CD14-positive monocyte (primary cell): ENCODE measurements at regions not wholly inside any gene's neighbourhood (a gene's known extent, or its start where the extent isn't known, plus 50 kb on each side); places are given as distances from the start of the nearest gene placed in this dataset.

Experiments used
- DNase-seq, 3 donors: peaks; one replicate each; pipeline ENCODE4 v3.0.0-alpha.2; 2011 to 2022
- H2AFZ ChIP-seq: 2 replicates; pipeline ENCODE4 v1.6.0; 2012; ENCODE audit warnings: mild to moderate bottlenecking, low read depth, low read length, inconsistent platforms; ENCODE audit not compliant: insufficient read depth, poor library complexity, severe bottlenecking
- H3K27ac ChIP-seq, 2 donors: 1 replicate in 1 of 2; 2 replicates in 1 of 2; pipeline ENCODE4 v1.5.1; 2012 to 2013; ENCODE audit warnings: low read length in 2 of 2, control low read depth in 1 of 2, inconsistent platforms in 1 of 2, low read depth in 1 of 2, mild to moderate bottlenecking in 1 of 2
- H3K27me3 ChIP-seq, 2 donors: one replicate each; pipeline versions ENCODE4 v1.6.0 to v1.6.1; 2011 to 2013; ENCODE audit warnings: low read length in 2 of 2; ENCODE audit not compliant: control insufficient read depth in 2 of 2, insufficient read depth in 2 of 2
- H3K36me3 ChIP-seq, 2 donors: replicated peaks in 1 of 2; 1 replicate in 1 of 2; 2 replicates in 1 of 2; pipeline versions ENCODE4 v1.5.1 to v1.6.1; 2012 to 2013; ENCODE audit warnings: low read length in 2 of 2, control low read depth in 1 of 2, inconsistent platforms in 1 of 2, mild to moderate bottlenecking in 1 of 2; ENCODE audit not compliant: insufficient read depth in 2 of 2, control insufficient read depth in 1 of 2
- H3K4me1 ChIP-seq, 2 donors: 1 replicate in 1 of 2; 2 replicates in 1 of 2; pipeline versions ENCODE4 v1.5.1 to v1.6.1; 2012 to 2013; ENCODE audit warnings: low read length in 2 of 2, control low read depth in 1 of 2, inconsistent platforms in 1 of 2, mild to moderate bottlenecking in 1 of 2, moderate library complexity in 1 of 2; ENCODE audit not compliant: insufficient read depth in 2 of 2, control insufficient read depth in 1 of 2
- H3K4me2 ChIP-seq: replicated peaks from 2 replicates; pipeline ENCODE3; 2012; ENCODE audit warnings: low read length, moderate library complexity, mild to moderate bottlenecking; ENCODE audit not compliant: poor library complexity, severe bottlenecking; ENCODE audit errors: extremely low read depth
- H3K4me3 ChIP-seq, 3 experiments: fragments of 200-600 bp in 1 of 3; sonication (generic) in 1 of 3; replicated peaks in 1 of 3; 1 replicate in 2 of 3; 2 replicates in 1 of 3; pipeline ENCODE4 v1.5.1; 2011 to 2013; ENCODE audit warnings: low read length in 3 of 3, mild to moderate bottlenecking in 3 of 3, control low read depth in 2 of 3, low read depth in 2 of 3, inconsistent platforms in 1 of 3, moderate library complexity in 1 of 3
- H3K79me2 ChIP-seq: 2 replicates; pipeline ENCODE4 v1.6.0; 2012; ENCODE audit warnings: mild to moderate bottlenecking, control low read depth, inconsistent platforms, low read length, moderate library complexity; ENCODE audit not compliant: insufficient read depth
- H3K9ac ChIP-seq: 2 replicates; pipeline ENCODE4 v1.6.0; 2017; ENCODE audit warnings: low read length, mild to moderate bottlenecking; ENCODE audit not compliant: insufficient read depth, poor library complexity, severe bottlenecking
- H3K9me3 ChIP-seq, 2 donors: replicated peaks in 1 of 2; 1 replicate in 1 of 2; 2 replicates in 1 of 2; pipeline versions ENCODE4 v1.5.1 to v1.6.1; 2012 to 2013; ENCODE audit warnings: low read length in 2 of 2, control low read depth in 1 of 2; ENCODE audit not compliant: control insufficient read depth in 1 of 2, insufficient read depth in 1 of 2
- H4K20me1 ChIP-seq: 2 replicates; pipeline ENCODE4 v1.6.0; 2012; ENCODE audit warnings: mild to moderate bottlenecking, low read length, control low read depth, moderate library complexity; ENCODE audit not compliant: insufficient read depth
- H3K27ac Mint-ChIP-seq, 7 donors: one replicate each; pipeline ENCODE4 v1.8.0; 2020; ENCODE audit warnings: mild to moderate bottlenecking in 7 of 7, mixed read lengths in 7 of 7, moderate library complexity in 6 of 7, inconsistent platforms in 2 of 7
- H3K27me3 Mint-ChIP-seq, 3 donors: one replicate each; pipeline ENCODE4 v1.8.0; 2021 to 2022; ENCODE audit warnings: low read depth in 3 of 3, mild to moderate bottlenecking in 3 of 3, mixed read lengths in 3 of 3, moderate library complexity in 3 of 3, inconsistent platforms in 1 of 3
- H3K36me3 Mint-ChIP-seq, 2 donors: one replicate each; pipeline ENCODE4 v1.8.0; 2020; ENCODE audit warnings: mixed read lengths in 2 of 2, inconsistent platforms in 1 of 2, mild to moderate bottlenecking in 1 of 2
- H3K4me1 Mint-ChIP-seq: one replicate; pipeline ENCODE4 v1.8.0; 2020; ENCODE audit warnings: mild to moderate bottlenecking, mixed read lengths
- H3K4me3 Mint-ChIP-seq, 2 donors: one replicate each; pipeline ENCODE4 v1.8.0; 2020; ENCODE audit warnings: mild to moderate bottlenecking in 2 of 2, mixed read lengths in 2 of 2, moderate library complexity in 1 of 2
- H3K9me3 Mint-ChIP-seq, 7 donors: one replicate each; pipeline ENCODE4 v1.8.0; 2020 to 2022; ENCODE audit warnings: mixed read lengths in 7 of 7, mild to moderate bottlenecking in 6 of 7, moderate library complexity in 6 of 7, inconsistent platforms in 2 of 7
- WGBS: methylation state at CpG from one replicate; pipeline ENCODE4 v1.1.5; 2013; ENCODE audit warnings: missing lambda C conversion rate; ENCODE audit not compliant: insufficient coverage; 5-methylcytosine and 5-hydroxymethylcytosine counted together
- intact Hi-C, 2 donors: fragments of 100-400 bp; cut with micrococcal nuclease; formaldehyde crosslinking; loops; one replicate each; pipeline versions ENCODE4 v1.15.0 to v1.15.1; 2023
- TF ChIP-seq, protein P1 (sequence below): fragments of 200-600 bp; IDR thresholded peaks from one replicate; pipeline ENCODE4 v1.8.0; 2022; ENCODE audit warnings: antibody characterized with exemption, mild to moderate bottlenecking

DNA sequence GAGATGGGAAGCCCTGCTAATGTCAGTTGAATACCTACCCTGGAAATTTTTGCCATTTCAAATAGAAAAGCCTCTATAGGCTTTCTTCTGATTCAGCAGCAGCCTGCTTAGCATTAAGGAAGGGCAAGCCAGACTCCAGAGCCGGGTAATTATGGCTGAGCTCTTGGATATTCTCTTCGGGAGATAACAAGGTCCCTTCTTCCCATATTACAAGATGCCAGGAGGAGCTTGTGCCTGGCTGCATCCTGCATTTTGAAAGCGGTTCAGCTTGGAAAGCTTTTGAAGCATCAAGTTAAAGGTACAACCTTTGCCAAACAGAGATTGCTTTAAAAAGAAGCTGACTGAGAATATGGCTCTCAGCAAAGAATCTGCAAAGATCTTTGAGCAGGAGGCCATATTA, 399.6 kb upstream of the RPS6KA3 start:
- H3K9me3 ChIP-seq, result no peaks in the 10 kb centered on the region
- H3K79me2 ChIP-seq, result no peaks in the 10 kb centered on the region
- H3K27me3 ChIP-seq, result no peaks in the 10 kb centered on the region
- no peaks in the 10 kb centered on the region for H3K36me3 ChIP-seq
- H3K4me1 Mint-ChIP-seq, result no peaks in the 10 kb centered on the region
- H3K27ac ChIP-seq, result no peak overlapping the region
- H3K9me3 Mint-ChIP-seq, result no peaks in the 10 kb centered on the region
- H3K4me2 ChIP-seq, result no peak overlapping the region
- WGBS, result 100% methylated on average over 1 of the region's 3 CpGs
- no peak overlapping the region for H2AFZ ChIP-seq
- H3K4me3 Mint-ChIP-seq, result no peak overlapping the region
- no peaks in the 10 kb centered on the region for H3K4me1 ChIP-seq
- H3K9ac ChIP-seq, result no peak overlapping the region
- DNase-seq, result no peak
- intact Hi-C loops, result no loop called here
- no peaks in the 10 kb centered on the region for H3K36me3 Mint-ChIP-seq
- H3K4me3 ChIP-seq, result no peak overlapping the region
- no peaks in the 10 kb centered on the region for H4K20me1 ChIP-seq
- TF ChIP-seq, protein P1, sequence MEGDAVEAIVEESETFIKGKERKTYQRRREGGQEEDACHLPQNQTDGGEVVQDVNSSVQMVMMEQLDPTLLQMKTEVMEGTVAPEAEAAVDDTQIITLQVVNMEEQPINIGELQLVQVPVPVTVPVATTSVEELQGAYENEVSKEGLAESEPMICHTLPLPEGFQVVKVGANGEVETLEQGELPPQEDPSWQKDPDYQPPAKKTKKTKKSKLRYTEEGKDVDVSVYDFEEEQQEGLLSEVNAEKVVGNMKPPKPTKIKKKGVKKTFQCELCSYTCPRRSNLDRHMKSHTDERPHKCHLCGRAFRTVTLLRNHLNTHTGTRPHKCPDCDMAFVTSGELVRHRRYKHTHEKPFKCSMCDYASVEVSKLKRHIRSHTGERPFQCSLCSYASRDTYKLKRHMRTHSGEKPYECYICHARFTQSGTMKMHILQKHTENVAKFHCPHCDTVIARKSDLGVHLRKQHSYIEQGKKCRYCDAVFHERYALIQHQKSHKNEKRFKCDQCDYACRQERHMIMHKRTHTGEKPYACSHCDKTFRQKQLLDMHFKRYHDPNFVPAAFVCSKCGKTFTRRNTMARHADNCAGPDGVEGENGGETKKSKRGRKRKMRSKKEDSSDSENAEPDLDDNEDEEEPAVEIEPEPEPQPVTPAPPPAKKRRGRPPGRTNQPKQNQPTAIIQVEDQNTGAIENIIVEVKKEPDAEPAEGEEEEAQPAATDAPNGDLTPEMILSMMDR, result no peak
- no peak overlapping the region for H3K27ac Mint-ChIP-seq
- peaks cover 0 to 2% (median 0%) of the 10 kb centered on the region in 3 donors for H3K27me3 Mint-ChIP-seq

DNA sequence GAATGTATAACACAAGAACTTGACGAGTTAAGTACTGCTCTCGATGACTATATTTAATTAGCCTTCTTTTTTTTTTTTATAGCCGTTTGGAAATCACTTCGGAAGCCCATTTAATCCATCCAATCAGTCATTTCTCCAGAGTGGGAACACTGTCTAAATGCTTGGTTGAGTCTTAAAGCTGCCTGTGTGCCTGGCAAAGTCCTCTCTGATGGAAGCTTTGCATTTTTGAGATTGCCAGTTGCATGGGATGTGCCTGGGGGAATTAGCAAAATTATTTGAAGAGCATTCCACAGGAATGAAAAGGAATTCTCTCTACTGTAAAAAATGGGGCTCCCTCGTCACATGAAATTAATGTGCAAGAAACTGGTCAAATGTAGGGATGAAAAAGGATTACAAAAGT, 398.8 kb upstream of the RPS6KA3 start:
- no CpG with 5 or more reads among the region's 5 CpGs for WGBS
- no peak overlapping the region for H3K27ac Mint-ChIP-seq

More for the DNA sequence above, 398.8 kb upstream of the RPS6KA3 start:
- Histone ChIP-seq H2AFZ (no peak overlapping the region), H3K27ac (no peak overlapping the region), H3K9ac (no peak overlapping the region), H3K4me3 (no peak overlapping the region), H4K20me1 (no peaks in the 10 kb centered on the region), H3K9me3 (no peaks in the 10 kb centered on the region), H3K4me2 (no peak overlapping the region), H3K27me3 (no peaks in the 10 kb centered on the region), H3K79me2 (no peaks in the 10 kb centered on the region), H3K36me3 (no peaks in the 10 kb centered on the region), H3K4me1 (no peaks in the 10 kb centered on the region)
- DNase-seq, result no peak
- TF ChIP-seq, protein P1, result no peak
- Mint-ChIP-seq H3K4me1 (no peaks in the 10 kb centered on the region), H3K4me3 (no peak overlapping the region), H3K27me3 (peaks cover 0 to 2% (median 0%) of the 10 kb centered on the region in 3 donors), H3K9me3 (no peaks in the 10 kb centered on the region), H3K36me3 (no peaks in the 10 kb centered on the region)
- intact Hi-C loops, result no loop called here
